ENCODE measurements at regions not wholly inside any gene's neighbourhood (a gene's known extent, or its start where the extent isn't known, plus 50 kb on each side); places are given as distances from the start of the nearest gene placed in this dataset.

GRCh38 chr19:28497887-28498286 lies 715.1 kb downstream of the UQCRFS1 start:
- TF ChIP-seq TCF12 (IDR thresholded peaks at IDR 0.05; ENCODE audit: low read depth) (no peak), YY1 (IDR thresholded peaks at IDR 0.05; ENCODE audit: low read depth) (no peak), EP300 (IDR thresholded peaks at IDR 0.05; ENCODE audit: borderline replicate concordance) (no peak), TEAD4 (IDR thresholded peaks at IDR 0.05) (no peak)
- TF ChIP-seq, protein P1, sequence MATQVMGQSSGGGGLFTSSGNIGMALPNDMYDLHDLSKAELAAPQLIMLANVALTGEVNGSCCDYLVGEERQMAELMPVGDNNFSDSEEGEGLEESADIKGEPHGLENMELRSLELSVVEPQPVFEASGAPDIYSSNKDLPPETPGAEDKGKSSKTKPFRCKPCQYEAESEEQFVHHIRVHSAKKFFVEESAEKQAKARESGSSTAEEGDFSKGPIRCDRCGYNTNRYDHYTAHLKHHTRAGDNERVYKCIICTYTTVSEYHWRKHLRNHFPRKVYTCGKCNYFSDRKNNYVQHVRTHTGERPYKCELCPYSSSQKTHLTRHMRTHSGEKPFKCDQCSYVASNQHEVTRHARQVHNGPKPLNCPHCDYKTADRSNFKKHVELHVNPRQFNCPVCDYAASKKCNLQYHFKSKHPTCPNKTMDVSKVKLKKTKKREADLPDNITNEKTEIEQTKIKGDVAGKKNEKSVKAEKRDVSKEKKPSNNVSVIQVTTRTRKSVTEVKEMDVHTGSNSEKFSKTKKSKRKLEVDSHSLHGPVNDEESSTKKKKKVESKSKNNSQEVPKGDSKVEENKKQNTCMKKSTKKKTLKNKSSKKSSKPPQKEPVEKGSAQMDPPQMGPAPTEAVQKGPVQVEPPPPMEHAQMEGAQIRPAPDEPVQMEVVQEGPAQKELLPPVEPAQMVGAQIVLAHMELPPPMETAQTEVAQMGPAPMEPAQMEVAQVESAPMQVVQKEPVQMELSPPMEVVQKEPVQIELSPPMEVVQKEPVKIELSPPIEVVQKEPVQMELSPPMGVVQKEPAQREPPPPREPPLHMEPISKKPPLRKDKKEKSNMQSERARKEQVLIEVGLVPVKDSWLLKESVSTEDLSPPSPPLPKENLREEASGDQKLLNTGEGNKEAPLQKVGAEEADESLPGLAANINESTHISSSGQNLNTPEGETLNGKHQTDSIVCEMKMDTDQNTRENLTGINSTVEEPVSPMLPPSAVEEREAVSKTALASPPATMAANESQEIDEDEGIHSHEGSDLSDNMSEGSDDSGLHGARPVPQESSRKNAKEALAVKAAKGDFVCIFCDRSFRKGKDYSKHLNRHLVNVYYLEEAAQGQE (IDR thresholded peaks at IDR 0.05; ENCODE audit: low read depth): no peak

DNA sequence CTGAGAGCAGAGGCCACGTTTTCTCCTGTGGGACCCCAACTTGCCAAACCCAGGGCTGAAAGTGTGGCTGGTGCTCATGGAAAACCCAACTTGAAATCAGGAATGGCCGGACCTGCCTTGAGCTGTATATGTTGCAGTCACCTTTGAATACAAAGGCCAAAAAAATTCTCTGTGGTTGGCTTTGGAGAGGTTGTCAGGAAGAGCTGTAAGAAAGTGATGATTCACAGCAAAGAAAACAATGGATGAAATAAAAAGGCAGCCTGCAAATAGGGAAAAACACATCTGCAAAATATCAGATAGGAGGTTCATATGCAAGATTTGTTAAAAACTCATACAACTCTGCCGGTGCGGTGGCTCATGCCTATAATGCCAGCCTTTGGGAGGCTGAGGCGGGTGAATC lies 715.8 kb downstream of the UQCRFS1 start:
- TF ChIP-seq RAD21 (IDR thresholded peaks at IDR 0.05; ENCODE audit: low read depth): no peak
- TF ChIP-seq MAX (IDR thresholded peaks at IDR 0.05): no peak
- TF ChIP-seq CEBPB (IDR thresholded peaks at IDR 0.05): no peak
- no peak for TF ChIP-seq TAF1 (IDR thresholded peaks at IDR 0.05; ENCODE audit: low read depth)
- no peak for TF ChIP-seq EP300 (IDR thresholded peaks at IDR 0.05; ENCODE audit: borderline replicate concordance)
- TF ChIP-seq, protein P2, sequence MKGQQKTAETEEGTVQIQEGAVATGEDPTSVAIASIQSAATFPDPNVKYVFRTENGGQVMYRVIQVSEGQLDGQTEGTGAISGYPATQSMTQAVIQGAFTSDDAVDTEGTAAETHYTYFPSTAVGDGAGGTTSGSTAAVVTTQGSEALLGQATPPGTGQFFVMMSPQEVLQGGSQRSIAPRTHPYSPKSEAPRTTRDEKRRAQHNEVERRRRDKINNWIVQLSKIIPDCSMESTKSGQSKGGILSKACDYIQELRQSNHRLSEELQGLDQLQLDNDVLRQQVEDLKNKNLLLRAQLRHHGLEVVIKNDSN (IDR thresholded peaks at IDR 0.05): no peak
- TF ChIP-seq, protein P1 (IDR thresholded peaks at IDR 0.05; ENCODE audit: low read depth): no peak
- no peak for TF ChIP-seq NFIC (IDR thresholded peaks at IDR 0.05)
- no peak for TF ChIP-seq TEAD4 (IDR thresholded peaks at IDR 0.05)
- no peak for TF ChIP-seq EGR1 (IDR thresholded peaks at IDR 0.05)
- TF ChIP-seq ZBTB7A (IDR thresholded peaks at IDR 0.05; ENCODE audit: low read depth): no peak
- TF ChIP-seq FOXM1 (IDR thresholded peaks at IDR 0.05; ENCODE audit: borderline replicate concordance, low read depth): no peak
- no peak for TF ChIP-seq CREB1 (IDR thresholded peaks at IDR 0.05; ENCODE audit: low read depth)
- no peak for TF ChIP-seq TCF12 (IDR thresholded peaks at IDR 0.05; ENCODE audit: low read depth)
- TF ChIP-seq YY1 (IDR thresholded peaks at IDR 0.05; ENCODE audit: low read depth): no peak

DNA sequence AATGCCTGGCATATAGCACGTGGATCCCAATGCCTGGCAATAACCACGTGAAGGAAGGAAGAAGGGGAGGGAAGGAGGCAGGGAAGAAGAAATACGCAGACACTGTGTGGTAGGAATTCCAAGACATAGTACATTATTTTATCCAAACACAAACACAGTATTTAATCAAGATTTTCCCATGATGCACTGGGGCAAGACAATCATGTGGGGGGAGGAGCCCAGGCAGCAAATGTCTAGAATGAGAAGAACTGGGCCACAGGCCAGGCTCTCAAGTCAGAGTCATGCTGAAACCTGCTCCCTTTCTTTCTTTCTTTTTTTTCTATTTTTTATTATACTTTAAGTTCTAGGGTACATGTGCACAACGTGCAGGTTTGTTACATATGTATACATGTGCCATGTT lies 717.9 kb downstream of the UQCRFS1 start:
- no peak for TF ChIP-seq NFIC (IDR thresholded peaks at IDR 0.05)
- TF ChIP-seq CREB1 (IDR thresholded peaks at IDR 0.05; ENCODE audit: low read depth): no peak

- TF ChIP-seq FOXM1 (IDR thresholded peaks at IDR 0.05; ENCODE audit: borderline replicate concordance, low read depth) (no peak), CEBPB (IDR thresholded peaks at IDR 0.05) (no peak)
- TF ChIP-seq, protein P2 (IDR thresholded peaks at IDR 0.05): no peak
Measured at GRCh38 chr19:28494461-28494860, 718.5 kb downstream of the UQCRFS1 start.

GRCh38 chr19:28493884-28494283 lies 719.1 kb downstream of the UQCRFS1 start:
- TF ChIP-seq CREB1 (IDR thresholded peaks at IDR 0.05; ENCODE audit: low read depth) (no peak), EGR1 (IDR thresholded peaks at IDR 0.05) (no peak)

GRCh38 chr19:28492621-28493020 lies 720.3 kb downstream of the UQCRFS1 start:
- no peak for TF ChIP-seq RAD21 (IDR thresholded peaks at IDR 0.05; ENCODE audit: low read depth)
- TF ChIP-seq ZBTB7A (IDR thresholded peaks at IDR 0.05; ENCODE audit: low read depth): no peak
- TF ChIP-seq EGR1 (IDR thresholded peaks at IDR 0.05): no peak

- no peak for TF ChIP-seq EGR1 (IDR thresholded peaks at IDR 0.05)
- TF ChIP-seq, protein P2 (IDR thresholded peaks at IDR 0.05): no peak
- TF ChIP-seq ZBTB7A (IDR thresholded peaks at IDR 0.05; ENCODE audit: low read depth): no peak
- no peak for TF ChIP-seq TAF1 (IDR thresholded peaks at IDR 0.05; ENCODE audit: low read depth)
Measured at GRCh38 chr19:28492201-28492600, 720.8 kb downstream of the UQCRFS1 start.

DNA sequence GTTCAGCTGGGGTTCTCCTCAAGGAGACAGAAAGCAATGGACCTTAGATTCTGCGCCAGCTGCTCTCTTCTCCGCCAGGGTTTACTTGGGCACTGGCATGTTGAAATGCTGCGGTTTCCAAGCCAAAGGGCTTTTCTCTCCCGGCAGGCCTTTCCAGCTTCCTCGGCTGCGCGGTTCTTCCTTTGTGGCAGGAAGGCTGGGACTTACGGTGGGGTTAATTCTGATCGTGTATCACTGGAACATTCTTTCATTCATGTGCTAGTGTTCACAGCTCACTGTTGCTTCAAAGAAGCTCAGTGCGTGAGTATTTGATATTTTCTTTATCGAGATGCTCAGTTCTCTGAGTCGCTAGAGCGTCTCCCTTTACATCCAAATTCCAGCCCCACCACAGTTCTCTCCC lies 723.2 kb downstream of the UQCRFS1 start:
- TF ChIP-seq EGR1 (IDR thresholded peaks at IDR 0.05): no peak
- no peak for TF ChIP-seq ZBTB7A (IDR thresholded peaks at IDR 0.05; ENCODE audit: low read depth)
- no peak for TF ChIP-seq TAF1 (IDR thresholded peaks at IDR 0.05; ENCODE audit: low read depth)
- no peak for TF ChIP-seq TCF12 (IDR thresholded peaks at IDR 0.05; ENCODE audit: low read depth)
- TF ChIP-seq EP300 (IDR thresholded peaks at IDR 0.05; ENCODE audit: borderline replicate concordance): no peak

All from Ishikawa (cell line).